OCI-LY7 (cell line): ENCODE measurements at regions not wholly inside any gene's neighbourhood (a gene's known extent, or its start where the extent isn't known, plus 50 kb on each side); places are given as distances from the start of the nearest gene placed in this dataset.

Source experiments
- BruUV-seq: library from RNA; stranded (reverse); fragments of 400-500 nt; replicated peaks from 2 replicates; lab custom pipeline; 2021; lab: Mats Ljungman, UMichigan
- CTCF ChIA-PET: fragments of 300-600 bp; sonication (Branson Sonifier 250); formaldehyde crosslinking; loops from one replicate; lab custom pipeline; 2022; ENCODE audit warnings: antibody characterized with exemption; ENCODE audit not compliant: unreplicated experiment; lab: Charles Lee
- POLR2A ChIA-PET: fragments of 300-600 bp; sonication (Branson Sonifier 250); formaldehyde crosslinking; loops from one replicate; lab custom pipeline; 2022; ENCODE audit warnings: antibody characterized with exemption; lab: Charles Lee
- DNase-seq: peaks from one replicate; pipeline ENCODE4 v3.0.0-alpha.2; 2015; ENCODE audit warnings: low spot score
- H2AFZ ChIP-seq: fragments of 200-600 bp; sonication (generic), shearing (Covaris generic); 2 replicates; pipeline ENCODE4 v1.6.1; 2014; ENCODE audit warnings: mild to moderate bottlenecking, antibody characterized with exemption, low read length, moderate library complexity
- H3K27ac ChIP-seq: fragments of 200-600 bp; sonication (generic); 2 replicates; pipeline ENCODE4 v1.5.1; 2014; ENCODE audit warnings: mixed run types, low read depth, mild to moderate bottlenecking, moderate library complexity, low read length, inconsistent platforms; ENCODE audit not compliant: poor library complexity, severe bottlenecking
- H3K36me3 ChIP-seq: fragments of 200-600 bp; sonication (generic); 2 replicates; pipeline ENCODE4 v1.6.1; 2014; ENCODE audit warnings: mild to moderate bottlenecking, antibody characterized with exemption, low read length, moderate library complexity, mixed read lengths; ENCODE audit not compliant: insufficient read depth
- H3K4me1 ChIP-seq: fragments of 200-600 bp; sonication (generic); 2 replicates; pipeline ENCODE4 v1.5.1; 2014; ENCODE audit warnings: mild to moderate bottlenecking, low read length; ENCODE audit not compliant: insufficient read depth, poor library complexity, severe bottlenecking
- H3K4me2 ChIP-seq: fragments of 200-600 bp; sonication (generic); 2 replicates; pipeline ENCODE4 v1.6.1; 2014; ENCODE audit warnings: mild to moderate bottlenecking, low read length
- H3K4me3 ChIP-seq: fragments of 200-600 bp; sonication (generic); 2 replicates; pipeline ENCODE4 v1.5.1; 2014; ENCODE audit warnings: mild to moderate bottlenecking, low read depth, low read length; ENCODE audit not compliant: poor library complexity, severe bottlenecking
- H3K79me2 ChIP-seq: fragments of 200-600 bp; sonication (generic); 2 replicates; pipeline ENCODE4 v1.6.1; 2016; ENCODE audit warnings: low read depth, mild to moderate bottlenecking, low read length, moderate library complexity, mixed read lengths; ENCODE audit not compliant: insufficient read depth
- H3K9me2 ChIP-seq: fragments of 200-600 bp; sonication (generic); 2 replicates; pipeline ENCODE4 v1.6.1; 2016; ENCODE audit warnings: mild to moderate bottlenecking, low read length, mixed read lengths; ENCODE audit not compliant: insufficient read depth
- H3K9me3 ChIP-seq: fragments of 200-600 bp; sonication (generic); 2 replicates; pipeline ENCODE4 v1.6.1; 2014; ENCODE audit warnings: mild to moderate bottlenecking, mixed run types, low read length, mixed read lengths
- H4K20me1 ChIP-seq: fragments of 200-600 bp; sonication (generic); 2 replicates; pipeline ENCODE4 v1.6.1; 2014; ENCODE audit warnings: mild to moderate bottlenecking, antibody characterized with exemption, low read length, moderate library complexity, mixed read lengths; ENCODE audit not compliant: insufficient read depth
- CTCF ChIP-seq: fragments of 200-600 bp; sonication (generic); conservative IDR thresholded peaks from 2 replicates; pipeline ENCODE4 v1.5.1; 2014; ENCODE audit warnings: mild to moderate bottlenecking, antibody characterized with exemption, low read length, moderate library complexity, mixed read lengths
- EZH2phosphoT487 ChIP-seq: fragments of 200-600 bp; sonication (generic); IDR thresholded peaks from 2 replicates; pipeline ENCODE4 v1.6.1; 2018; ENCODE audit warnings: low read depth, borderline replicate concordance, mild to moderate bottlenecking, mixed run types, antibody characterized with exemption, low read length, moderate library complexity, mixed read lengths
- intact Hi-C: fragments of 100-400 bp; cut with micrococcal nuclease; formaldehyde crosslinking; loops from one replicate; pipeline ENCODE4 v1.10.0; 2022; ENCODE audit not compliant: unreplicated experiment

- Histone ChIP-seq H3K9me2 (no peaks in the 10 kb centered on the region), H4K20me1 (no peaks in the 10 kb centered on the region), H3K4me1 (no peaks in the 10 kb centered on the region), H3K79me2 (no peaks in the 10 kb centered on the region), H3K27ac (no peak overlapping the region), H3K4me2 (no peak overlapping the region), H3K4me3 (no peak overlapping the region), H2AFZ (no peak overlapping the region), H3K36me3 (no peaks in the 10 kb centered on the region), H3K9me3 (no peaks in the 10 kb centered on the region)
- TF ChIP-seq EZH2phosphoT487 (no peak), CTCF (no peak)
- ChIA-PET POLR2A (no interaction called here), CTCF (no interaction called here)
- no peak for DNase-seq
- no TSS peak for BruUV-seq
- intact Hi-C loops = no loop called here
Observed at GRCh38 chr1:199287206-199287605, 648.4 kb downstream of the PTPRC start.

- Histone ChIP-seq H3K36me3 (no peaks in the 10 kb centered on the region), H2AFZ (no peak overlapping the region), H3K9me2 (no peaks in the 10 kb centered on the region), H3K27ac (no peak overlapping the region), H4K20me1 (no peaks in the 10 kb centered on the region), H3K4me2 (no peak overlapping the region), H3K9me3 (no peaks in the 10 kb centered on the region), H3K4me1 (no peaks in the 10 kb centered on the region), H3K4me3 (no peak overlapping the region), H3K79me2 (no peaks in the 10 kb centered on the region)
- ChIA-PET CTCF (no interaction called here), POLR2A (no interaction called here)
- TF ChIP-seq CTCF = no peak
- TF ChIP-seq EZH2phosphoT487 = no peak
- BruUV-seq = no TSS peak
- intact Hi-C loops = no loop called here
- no peak for DNase-seq
Observed at GRCh38 chr1:199287647-199288046, 648.8 kb downstream of the PTPRC start.

- no peaks in the 10 kb centered on the region for H3K79me2 ChIP-seq
- TF ChIP-seq CTCF = no peak
- no peak for TF ChIP-seq EZH2phosphoT487
- no peaks in the 10 kb centered on the region for H3K36me3 ChIP-seq
- no peak overlapping the region for H3K27ac ChIP-seq
- no peaks in the 10 kb centered on the region for H3K9me3 ChIP-seq
- no peak overlapping the region for H2AFZ ChIP-seq
- H3K4me2 ChIP-seq = no peak overlapping the region
- no peaks in the 10 kb centered on the region for H4K20me1 ChIP-seq
- H3K4me3 ChIP-seq = no peak overlapping the region
- DNase-seq = no peak
- BruUV-seq = no TSS peak
- H3K4me1 ChIP-seq = no peaks in the 10 kb centered on the region
- no peaks in the 10 kb centered on the region for H3K9me2 ChIP-seq
- intact Hi-C loops = no loop called here
- POLR2A ChIA-PET = no interaction called here
- CTCF ChIA-PET = no interaction called here
Observed at GRCh38 chr1:199290186-199290585, 651.3 kb downstream of the PTPRC start.
